ENCODE measurements at regions not wholly inside any gene's neighbourhood (a gene's known extent, or its start where the extent isn't known, plus 50 kb on each side); places are given as distances from the start of the nearest gene placed in this dataset.

DNA sequence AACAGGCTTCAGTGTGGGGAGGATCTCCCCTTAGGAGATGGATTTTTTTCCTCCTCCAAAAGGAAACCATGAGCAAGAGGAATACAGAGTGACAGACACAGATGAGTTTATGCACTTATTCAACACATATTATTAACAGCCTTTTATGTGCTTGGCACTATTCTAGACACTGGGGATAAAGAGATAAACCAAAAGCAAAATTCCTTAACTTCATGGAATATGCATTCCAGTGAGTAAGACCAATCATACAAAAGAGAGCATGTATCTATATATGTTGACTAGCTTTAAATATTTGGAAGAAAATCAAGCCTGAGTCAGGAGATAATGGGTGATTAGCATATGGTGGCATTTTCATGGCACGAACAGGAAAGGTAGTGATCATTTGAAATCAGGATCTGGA, 284.4 kb upstream of the RASGRP1 start:
- TF ChIP-seq, protein P1, sequence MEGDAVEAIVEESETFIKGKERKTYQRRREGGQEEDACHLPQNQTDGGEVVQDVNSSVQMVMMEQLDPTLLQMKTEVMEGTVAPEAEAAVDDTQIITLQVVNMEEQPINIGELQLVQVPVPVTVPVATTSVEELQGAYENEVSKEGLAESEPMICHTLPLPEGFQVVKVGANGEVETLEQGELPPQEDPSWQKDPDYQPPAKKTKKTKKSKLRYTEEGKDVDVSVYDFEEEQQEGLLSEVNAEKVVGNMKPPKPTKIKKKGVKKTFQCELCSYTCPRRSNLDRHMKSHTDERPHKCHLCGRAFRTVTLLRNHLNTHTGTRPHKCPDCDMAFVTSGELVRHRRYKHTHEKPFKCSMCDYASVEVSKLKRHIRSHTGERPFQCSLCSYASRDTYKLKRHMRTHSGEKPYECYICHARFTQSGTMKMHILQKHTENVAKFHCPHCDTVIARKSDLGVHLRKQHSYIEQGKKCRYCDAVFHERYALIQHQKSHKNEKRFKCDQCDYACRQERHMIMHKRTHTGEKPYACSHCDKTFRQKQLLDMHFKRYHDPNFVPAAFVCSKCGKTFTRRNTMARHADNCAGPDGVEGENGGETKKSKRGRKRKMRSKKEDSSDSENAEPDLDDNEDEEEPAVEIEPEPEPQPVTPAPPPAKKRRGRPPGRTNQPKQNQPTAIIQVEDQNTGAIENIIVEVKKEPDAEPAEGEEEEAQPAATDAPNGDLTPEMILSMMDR (IDR thresholded peaks at IDR 0.05): no peak

DNA sequence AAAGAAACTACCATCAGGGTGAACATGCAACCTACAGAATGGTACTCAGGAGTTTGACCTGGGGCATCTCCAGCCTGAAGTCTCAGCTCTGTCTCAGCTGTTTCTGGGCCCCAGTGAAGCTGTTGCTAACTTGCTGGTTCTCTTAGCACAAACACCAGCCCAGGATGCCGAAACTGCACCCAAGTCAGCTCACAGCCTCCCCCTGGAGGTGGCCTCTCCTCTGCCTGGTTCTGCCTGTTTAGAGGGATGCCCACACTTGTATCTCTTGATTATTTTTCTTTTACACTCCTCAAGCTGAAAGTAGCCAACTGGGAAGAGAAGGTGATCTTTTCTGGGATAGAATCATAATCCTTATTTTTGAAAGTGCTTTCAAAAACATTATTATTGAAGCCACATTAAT, 289.0 kb upstream of the RASGRP1 start:
- TF ChIP-seq, protein P1 (IDR thresholded peaks at IDR 0.05): peak; percentile 40

DNA sequence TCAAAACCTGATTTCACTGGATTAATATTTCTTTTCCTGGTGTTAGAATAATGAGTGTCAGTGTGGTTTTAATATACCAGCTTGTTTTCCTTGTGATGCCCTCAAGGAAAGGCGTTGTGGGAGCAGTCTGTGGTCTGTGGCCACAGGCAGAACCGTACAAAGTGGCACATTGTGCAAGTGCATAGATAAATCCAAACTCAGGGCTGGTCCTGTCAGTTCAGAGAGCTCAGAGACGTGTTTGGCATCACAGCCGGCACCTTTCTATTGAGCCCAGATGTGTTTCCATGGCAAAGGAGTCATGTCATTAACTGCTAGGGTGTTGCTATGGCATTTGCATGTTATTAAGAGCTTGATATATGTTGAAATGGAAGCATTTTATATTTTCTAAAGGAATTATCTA, 289.9 kb upstream of the RASGRP1 start:
- TF ChIP-seq, protein P1 (IDR thresholded peaks at IDR 0.05): no peak

DNA sequence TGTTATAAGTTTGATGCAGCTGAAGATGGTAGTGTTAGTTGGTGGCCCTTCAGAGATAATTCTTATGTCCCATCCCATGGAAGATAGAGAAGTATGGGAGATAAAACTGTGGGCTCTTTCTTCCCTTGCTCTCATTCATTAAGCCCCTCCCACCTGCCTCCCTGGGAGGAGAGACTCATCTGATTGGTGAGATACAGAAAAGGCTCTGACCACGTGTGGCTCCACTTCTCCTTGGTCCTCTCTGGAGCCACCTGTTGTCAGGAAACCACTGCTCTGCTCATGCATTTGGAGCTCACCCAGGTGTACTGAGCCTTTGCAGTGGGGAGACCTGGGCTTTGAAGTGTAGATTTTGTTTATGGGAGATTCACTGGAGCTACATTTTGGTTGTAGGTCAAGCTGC, 293.2 kb upstream of the RASGRP1 start:
- TF ChIP-seq, protein P1 (IDR thresholded peaks at IDR 0.05): no peak

DNA sequence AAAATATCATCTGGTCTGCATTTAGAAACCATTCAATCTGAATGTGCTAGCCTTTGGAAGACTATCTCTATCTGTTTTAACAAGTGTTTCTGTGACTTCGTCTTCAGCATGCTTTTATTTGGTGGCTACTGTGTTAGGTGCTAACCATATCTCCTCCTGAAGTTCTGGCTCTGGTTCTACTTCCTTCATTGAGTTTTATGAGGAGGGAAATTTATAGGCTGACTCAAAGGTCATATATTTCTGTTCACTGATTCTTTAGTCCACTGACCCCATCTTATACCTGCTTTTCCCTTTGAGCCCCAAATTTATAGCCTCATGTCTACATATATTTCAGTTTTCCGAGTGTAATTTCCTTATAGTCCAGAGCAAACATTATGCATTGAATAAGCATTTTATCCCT, 295.0 kb upstream of the RASGRP1 start:
- TF ChIP-seq, protein P1 (IDR thresholded peaks at IDR 0.05): no peak

DNA sequence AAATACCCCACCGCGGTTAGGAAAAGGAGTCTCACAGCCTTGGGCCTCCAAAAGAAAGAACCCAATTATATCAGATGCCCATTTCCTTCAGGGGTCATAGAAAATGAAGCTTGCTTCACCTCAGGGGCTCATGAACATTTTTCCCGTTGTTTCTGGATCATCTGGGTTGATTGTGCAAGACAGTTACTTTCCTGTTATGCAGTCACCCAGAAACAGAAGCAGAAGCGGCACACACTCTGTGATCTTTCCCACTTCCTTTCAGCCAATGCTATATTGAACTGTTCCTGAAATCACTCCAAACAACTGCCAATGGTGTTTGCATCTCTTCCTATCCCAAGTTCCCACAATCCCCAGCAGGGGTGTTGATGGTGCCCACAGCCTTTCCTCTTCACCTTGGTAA, 295.6 kb upstream of the RASGRP1 start:
- TF ChIP-seq, protein P1 (IDR thresholded peaks at IDR 0.05): no peak

DNA sequence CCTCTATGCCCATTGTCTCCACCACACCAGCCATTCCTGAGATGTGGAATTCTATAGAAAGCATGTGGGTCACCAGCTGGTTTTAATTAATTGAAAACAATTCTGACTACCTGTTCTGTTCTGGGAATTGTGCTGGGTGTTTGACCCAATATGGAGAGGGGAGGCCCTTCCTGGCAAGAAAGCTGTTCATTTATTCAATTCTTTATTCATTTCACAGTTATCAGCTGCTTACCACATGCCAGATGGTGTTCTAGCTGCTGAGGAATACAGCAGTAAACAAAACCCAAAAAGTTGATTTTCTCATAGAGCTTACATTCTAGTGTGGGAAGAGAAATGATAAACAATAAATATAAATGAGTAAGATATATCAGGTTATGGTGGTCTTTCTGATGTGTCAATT, 296.1 kb upstream of the RASGRP1 start:
- TF ChIP-seq, protein P1 (IDR thresholded peaks at IDR 0.05): no peak

DNA sequence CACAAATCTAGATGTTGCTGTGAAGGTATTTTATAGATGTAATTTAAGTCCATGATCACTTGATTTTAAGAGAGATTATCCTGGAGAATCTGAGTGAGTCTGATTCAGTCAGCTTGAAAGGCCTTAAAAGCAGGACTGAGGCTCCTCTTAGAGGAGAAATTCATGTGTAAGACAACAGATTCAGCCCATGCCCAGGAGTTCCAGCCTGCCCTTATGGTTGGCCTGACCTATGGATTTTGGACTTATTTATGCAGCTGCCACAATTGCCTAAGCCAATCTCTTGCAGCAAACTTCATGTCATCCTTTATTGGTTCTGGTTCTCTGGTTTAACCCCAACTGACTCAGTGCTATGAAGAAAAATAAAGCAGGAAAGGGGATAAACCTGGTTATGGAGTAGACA, 296.5 kb upstream of the RASGRP1 start:
- TF ChIP-seq, protein P1 (IDR thresholded peaks at IDR 0.05): no peak

All from LNCAP (cell line).